ENCODE measurements at regions not wholly inside any gene's neighbourhood (a gene's known extent, or its start where the extent isn't known, plus 50 kb on each side); places are given as distances from the start of the nearest gene placed in this dataset.
"Not testable (repeated sequence)": the region's sequence is repeated elsewhere in the genome, so short reads cannot be mapped to it uniquely, and the experiment has no call there.

DNA sequence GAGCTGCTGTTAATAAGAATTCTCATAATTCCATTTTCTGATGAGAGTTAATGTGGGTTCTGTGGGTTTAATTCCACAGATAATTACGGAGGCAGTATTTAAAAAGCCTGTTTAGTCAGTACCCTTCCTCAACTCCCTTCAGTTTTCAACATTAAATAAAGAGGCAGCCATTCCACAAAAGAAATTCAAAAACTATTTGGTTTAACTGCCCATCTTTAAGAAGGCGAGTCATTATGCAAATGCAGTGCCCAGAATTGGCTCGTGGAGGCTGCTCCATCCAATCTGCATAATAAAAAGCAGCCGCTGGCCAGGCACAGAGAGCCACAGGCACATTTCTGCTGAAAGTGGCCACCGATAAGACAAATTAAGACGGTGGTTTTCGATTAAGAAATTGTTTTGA, 194.4 kb upstream of the TOX3 start:
- DNase-seq (ENCODE audit: low read depth, low spot score) = no peak
- no peak overlapping the region for H3K27ac ChIP-seq

DNA sequence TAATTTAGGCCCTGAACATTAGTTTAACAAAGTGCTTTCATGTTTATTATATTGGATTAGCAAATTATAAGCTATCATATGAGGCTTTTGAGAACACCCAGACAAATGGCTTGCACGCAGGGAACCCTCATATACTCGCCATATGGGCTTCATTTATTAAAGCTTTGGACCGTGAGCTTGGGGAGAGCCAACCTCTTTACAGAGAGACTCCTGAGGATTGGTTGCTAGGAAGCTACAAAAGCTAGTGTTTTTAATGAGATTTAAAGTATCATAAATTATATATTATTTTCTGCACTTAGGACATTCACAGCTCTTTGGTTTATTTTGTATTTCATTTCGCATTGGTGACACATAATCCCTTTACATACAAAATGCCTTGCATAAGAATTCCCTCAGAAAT, 193.8 kb upstream of the TOX3 start:
- no peak for DNase-seq (ENCODE audit: low read depth, low spot score)
- no peak overlapping the region for H3K27ac ChIP-seq

GRCh38 chr16:52740333-52740732, 193.4 kb upstream of the TOX3 start:
- no peak for DNase-seq (ENCODE audit: low read depth, low spot score)
- no peak overlapping the region for H3K27ac ChIP-seq

- H3K27ac ChIP-seq; DNase-seq (ENCODE audit: low read depth, low spot score): not testable (repeated sequence)
Measured at GRCh38 chr16:52738992-52739391, 192.0 kb upstream of the TOX3 start.

DNA sequence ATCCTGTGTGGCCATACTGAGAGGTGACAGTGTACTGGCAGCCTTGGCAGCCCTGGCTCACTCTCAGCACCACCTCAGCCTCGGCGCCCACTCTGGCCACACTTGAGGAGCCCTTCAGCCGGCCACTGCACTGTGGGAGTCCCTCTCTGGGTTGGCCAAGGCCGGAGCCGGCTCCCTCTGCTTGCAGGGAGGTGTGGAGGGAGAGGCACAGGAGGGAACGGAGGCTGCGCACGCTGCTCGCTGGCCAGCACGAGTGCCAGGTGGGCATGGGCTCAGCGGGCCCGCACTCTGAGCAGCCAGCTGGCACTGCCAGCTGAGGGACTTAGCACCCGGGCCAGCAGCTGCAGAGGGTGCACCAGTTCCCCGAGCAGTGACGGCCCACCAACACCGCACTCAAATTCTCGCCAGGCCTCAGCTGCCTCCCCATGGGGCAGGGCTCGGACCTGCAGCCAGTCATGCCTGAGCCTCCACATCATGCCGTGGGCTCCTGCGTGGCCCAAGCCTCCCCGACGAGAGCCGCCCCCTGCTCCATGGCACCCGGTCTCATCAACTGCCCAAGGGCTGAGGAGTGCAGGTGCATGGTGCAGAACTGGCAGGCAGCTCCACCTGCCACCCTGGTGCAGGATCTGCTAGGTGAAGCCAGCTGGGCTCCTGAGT, 184.4 kb upstream of the TOX3 start:
- DNase-seq (ENCODE audit: low read depth, low spot score) = no peak
- no peak overlapping the region for H3K27ac ChIP-seq

GRCh38 chr16:52729731-52730130, 182.8 kb upstream of the TOX3 start:
- H3K27ac ChIP-seq = no peak overlapping the region
- DNase-seq (ENCODE audit: low read depth, low spot score) = no peak

DNA sequence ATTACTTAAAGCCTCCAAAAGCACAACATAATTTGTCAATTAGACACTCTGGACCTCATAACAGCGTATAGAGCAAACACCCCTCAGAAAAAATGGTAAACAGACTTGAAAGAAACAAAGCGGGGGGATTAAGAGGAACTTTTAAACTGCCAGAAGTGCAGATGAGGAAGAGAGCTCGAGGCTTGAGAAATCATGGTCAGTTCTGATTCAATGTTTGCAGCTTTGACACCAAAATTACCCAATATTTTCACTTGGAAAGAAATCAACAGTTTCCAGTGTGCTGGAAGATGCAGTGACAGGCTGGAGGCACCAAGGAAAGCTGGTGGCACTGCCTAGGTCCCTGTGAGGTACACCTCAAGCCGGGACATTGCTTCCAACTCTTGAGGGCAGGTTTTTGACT, 180.9 kb upstream of the TOX3 start:
- no peak overlapping the region for H3K27ac ChIP-seq
- no peak for DNase-seq (ENCODE audit: low read depth, low spot score)

- H3K27ac ChIP-seq = no peak overlapping the region
- DNase-seq (ENCODE audit: low read depth, low spot score) = no peak
Measured at GRCh38 chr16:52727441-52727840, 180.5 kb upstream of the TOX3 start.

DNA sequence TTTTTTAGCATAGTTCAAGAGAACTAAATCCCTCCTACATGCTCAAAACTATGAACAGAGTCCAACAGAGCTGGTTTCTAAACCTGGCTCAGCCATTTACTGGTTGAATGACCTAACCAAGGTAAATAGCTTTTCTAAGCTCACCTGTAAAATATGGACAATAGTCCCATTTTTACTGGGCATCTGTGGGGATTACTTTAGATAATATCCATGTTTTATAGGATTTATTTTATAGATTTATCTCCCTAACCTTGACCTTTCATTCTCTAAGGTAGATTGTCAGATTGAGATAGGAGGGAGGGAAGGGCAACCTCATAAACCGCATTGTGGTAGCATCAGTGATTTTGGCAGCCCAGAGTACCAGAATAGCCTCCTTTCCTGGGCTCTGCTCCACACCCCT, 178.5 kb upstream of the TOX3 start:
- DNase-seq (ENCODE audit: low read depth, low spot score) = no peak
- no peak overlapping the region for H3K27ac ChIP-seq

GRCh38 chr16:52725043-52725442, 178.1 kb upstream of the TOX3 start:
- no peak for DNase-seq (ENCODE audit: low read depth, low spot score)
- H3K27ac ChIP-seq = no peak overlapping the region

- DNase-seq (ENCODE audit: low read depth, low spot score) = no peak
- no peak overlapping the region for H3K27ac ChIP-seq
Measured at GRCh38 chr16:52721331-52721730, 174.4 kb upstream of the TOX3 start.

DNA sequence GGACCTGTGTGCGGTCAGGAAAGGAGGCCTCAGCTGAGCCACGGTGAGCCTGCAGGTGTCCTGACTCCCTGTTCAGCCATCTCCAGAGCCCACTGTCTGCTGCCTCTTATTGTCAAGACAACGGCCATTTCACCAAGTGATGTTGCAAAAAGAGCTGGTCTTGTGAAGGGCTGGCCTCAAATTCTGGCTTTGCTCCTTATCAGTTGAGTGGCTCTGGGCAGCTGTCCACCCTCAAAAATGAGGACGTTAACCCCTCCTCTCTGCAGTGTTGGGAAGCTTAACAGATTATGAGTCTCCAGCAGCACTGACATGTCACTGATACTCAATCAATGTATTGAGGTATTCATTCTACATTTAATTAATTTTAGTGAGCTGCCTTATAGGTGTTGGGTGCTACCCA, 171.1 kb upstream of the TOX3 start:
- no peak overlapping the region for H3K27ac ChIP-seq
- DNase-seq (ENCODE audit: low read depth, low spot score) = no peak

GRCh38 chr16:52713740-52714139, 166.8 kb upstream of the TOX3 start:
- no peak for DNase-seq (ENCODE audit: low read depth, low spot score)
- H3K27ac ChIP-seq = no peak overlapping the region

- no peak overlapping the region for H3K27ac ChIP-seq
- DNase-seq (ENCODE audit: low read depth, low spot score) = no peak
Measured at GRCh38 chr16:52709306-52709705, 162.4 kb upstream of the TOX3 start.

DNA sequence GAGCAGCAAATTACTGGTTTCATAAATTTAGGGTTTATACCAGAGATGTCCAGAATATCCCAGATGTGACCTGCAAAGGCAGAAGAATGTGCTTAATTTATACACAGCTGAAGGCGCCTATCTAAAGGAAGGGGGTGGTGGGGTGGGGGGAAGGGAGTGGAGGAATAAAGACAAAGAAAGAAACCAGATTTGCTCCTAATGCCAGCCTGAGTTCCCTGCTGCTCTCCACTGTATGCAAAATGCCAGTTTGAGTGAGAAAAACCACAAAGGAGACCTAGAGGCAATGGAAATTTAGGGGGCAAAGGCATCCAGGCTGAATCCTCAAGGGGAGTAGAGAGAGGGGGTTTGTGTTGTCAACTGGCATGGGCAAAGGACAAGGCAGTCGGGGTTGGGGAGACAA, 161.5 kb upstream of the TOX3 start:
- DNase-seq (ENCODE audit: low read depth, low spot score) = no peak
- no peak overlapping the region for H3K27ac ChIP-seq

GRCh38 chr16:52707676-52708337, 160.9 kb upstream of the TOX3 start:
- DNase-seq (ENCODE audit: low read depth, low spot score) = no peak
- no peak overlapping the region for H3K27ac ChIP-seq

DNA sequence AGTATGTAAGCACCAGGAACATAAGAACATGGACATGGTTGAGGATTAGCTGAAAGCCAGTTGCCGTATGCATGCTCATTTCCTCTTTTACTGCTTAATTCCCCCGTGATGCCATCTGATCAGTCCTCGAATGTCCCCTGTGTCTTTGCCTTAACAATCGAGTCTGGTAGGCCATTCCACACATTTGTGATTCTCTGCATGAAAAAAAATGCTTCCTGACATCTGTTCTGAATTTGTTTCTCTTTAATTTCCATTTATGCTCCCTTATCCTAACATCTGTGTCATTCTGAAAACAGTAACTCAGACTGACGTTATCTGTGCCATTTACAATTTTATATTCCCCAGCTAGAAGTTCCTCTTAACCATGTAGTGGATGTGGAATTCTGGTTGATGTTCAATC, 158.2 kb upstream of the TOX3 start:
- no peak overlapping the region for H3K27ac ChIP-seq
- DNase-seq (ENCODE audit: low read depth, low spot score) = no peak

DNA sequence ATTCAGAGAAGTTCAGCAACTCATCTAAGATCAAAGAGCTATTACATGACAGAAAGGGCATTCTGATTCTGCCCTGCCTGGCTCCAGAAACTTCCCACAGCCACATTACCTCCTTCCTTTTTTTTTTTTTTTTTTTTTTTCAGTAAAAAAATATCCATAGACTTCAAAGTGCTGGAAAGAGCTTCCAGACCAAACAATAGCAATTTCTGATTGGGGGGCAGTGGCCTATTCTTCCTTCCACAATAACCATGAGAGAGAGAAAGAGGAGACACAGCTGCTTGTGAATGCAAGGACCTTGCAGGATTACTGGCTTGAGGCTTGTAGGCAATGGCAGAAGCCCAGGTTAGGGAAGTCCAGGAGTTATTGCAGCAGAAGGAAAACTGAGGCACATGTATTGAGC, 151.0 kb upstream of the TOX3 start:
- no peak for DNase-seq (ENCODE audit: low read depth, low spot score)
- no peak overlapping the region for H3K27ac ChIP-seq

DNA sequence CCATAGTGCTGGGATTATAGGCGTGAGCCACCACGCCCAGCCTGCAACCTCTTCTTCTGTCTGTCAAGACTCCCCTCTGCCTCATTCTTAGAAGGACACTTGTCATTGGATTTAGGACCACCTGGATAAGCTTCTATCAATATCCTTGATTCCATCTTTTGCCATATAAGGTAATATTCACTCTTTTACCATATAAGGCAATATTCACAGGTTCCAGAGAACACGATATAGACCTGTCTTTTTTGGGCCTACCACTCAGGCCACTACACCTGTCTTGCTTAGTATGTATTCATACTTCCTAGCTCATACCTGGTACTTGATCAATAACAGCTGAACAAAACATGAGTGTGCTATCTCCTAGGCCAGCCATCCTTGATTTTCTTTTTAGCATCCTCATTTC, 149.2 kb upstream of the TOX3 start:
- no peak overlapping the region for H3K27ac ChIP-seq
- DNase-seq (ENCODE audit: low read depth, low spot score) = no peak

DNA sequence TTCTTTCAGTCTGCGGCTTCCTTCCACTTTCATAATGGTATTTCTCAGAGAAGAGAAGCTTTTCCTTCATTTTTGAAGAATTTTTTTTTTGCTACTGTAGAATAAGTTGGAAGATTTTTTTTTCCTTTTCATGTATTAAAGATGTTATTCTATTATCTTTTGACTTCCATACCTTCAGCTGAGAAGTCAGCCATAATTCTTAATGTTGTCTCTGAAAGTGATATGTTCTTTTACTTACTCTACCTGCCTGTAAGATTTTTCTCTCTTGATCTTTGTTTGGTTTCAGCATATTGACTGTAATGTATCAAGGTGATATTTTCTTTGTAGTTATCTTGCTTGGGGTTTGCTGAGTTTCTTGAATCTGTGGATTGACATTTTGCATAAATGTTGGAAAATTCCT, 143.5 kb upstream of the TOX3 start:
- H3K27ac ChIP-seq = no peak overlapping the region
- no peak for DNase-seq (ENCODE audit: low read depth, low spot score)

DNA sequence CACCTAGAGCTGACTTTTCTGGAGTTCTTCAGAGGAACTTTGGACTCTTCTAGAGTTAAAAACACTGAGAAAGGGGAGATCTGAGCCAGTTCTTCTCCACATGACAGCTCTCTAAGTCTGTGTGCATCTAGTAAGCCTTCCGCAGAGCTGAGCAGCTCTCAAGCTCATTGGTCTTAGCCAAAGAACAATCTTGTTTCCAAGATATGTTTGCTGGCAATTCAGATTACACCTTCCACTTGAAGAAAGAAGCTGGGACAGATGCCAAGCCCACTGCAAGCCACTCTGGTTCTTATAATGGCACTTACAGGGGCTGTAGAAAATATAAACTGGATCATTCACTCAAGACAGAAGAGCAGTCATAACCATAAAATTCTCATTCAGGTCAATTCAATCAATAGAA, 134.1 kb upstream of the TOX3 start:
- H3K27ac ChIP-seq = no peak overlapping the region
- DNase-seq (ENCODE audit: low read depth, low spot score) = no peak

- no peak for DNase-seq (ENCODE audit: low read depth, low spot score)
- H3K27ac ChIP-seq = no peak overlapping the region
Measured at GRCh38 chr16:52677501-52677900, 130.6 kb upstream of the TOX3 start.

All from epithelial cell of prostate (primary cell).